ENCODE measurements at regions not wholly inside any gene's neighbourhood (a gene's known extent, or its start where the extent isn't known, plus 50 kb on each side); places are given as distances from the start of the nearest gene placed in this dataset.

DNA sequence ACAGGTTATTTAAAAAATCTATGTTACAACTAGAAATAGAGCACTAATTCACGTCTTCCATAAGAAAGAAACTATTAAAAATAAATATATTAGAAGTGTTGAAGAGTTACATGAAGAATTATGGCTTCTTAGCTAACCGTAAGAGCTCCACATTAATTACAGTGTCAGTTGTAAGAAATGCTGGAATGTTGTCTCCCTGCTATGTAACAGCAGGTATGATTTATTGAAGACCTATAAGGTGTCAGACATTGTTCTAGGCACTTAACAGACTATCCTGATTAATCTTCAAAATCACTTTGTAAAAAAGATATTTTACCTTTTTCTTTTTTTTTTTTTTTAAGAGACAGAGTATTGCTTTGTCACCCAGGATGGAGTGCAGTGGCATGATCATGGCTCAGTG, 75.8 kb upstream of the NEBL start:
- TF ChIP-seq TAF1 (IDR thresholded peaks at IDR 0.05; ENCODE audit: borderline replicate concordance, insufficient read depth, low read length), result no peak
- TF ChIP-seq, protein P1, sequence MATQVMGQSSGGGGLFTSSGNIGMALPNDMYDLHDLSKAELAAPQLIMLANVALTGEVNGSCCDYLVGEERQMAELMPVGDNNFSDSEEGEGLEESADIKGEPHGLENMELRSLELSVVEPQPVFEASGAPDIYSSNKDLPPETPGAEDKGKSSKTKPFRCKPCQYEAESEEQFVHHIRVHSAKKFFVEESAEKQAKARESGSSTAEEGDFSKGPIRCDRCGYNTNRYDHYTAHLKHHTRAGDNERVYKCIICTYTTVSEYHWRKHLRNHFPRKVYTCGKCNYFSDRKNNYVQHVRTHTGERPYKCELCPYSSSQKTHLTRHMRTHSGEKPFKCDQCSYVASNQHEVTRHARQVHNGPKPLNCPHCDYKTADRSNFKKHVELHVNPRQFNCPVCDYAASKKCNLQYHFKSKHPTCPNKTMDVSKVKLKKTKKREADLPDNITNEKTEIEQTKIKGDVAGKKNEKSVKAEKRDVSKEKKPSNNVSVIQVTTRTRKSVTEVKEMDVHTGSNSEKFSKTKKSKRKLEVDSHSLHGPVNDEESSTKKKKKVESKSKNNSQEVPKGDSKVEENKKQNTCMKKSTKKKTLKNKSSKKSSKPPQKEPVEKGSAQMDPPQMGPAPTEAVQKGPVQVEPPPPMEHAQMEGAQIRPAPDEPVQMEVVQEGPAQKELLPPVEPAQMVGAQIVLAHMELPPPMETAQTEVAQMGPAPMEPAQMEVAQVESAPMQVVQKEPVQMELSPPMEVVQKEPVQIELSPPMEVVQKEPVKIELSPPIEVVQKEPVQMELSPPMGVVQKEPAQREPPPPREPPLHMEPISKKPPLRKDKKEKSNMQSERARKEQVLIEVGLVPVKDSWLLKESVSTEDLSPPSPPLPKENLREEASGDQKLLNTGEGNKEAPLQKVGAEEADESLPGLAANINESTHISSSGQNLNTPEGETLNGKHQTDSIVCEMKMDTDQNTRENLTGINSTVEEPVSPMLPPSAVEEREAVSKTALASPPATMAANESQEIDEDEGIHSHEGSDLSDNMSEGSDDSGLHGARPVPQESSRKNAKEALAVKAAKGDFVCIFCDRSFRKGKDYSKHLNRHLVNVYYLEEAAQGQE (IDR thresholded peaks at IDR 0.05; ENCODE audit: insufficient read depth in 1 of 2, low read depth in 2 of 2, low read length in 2 of 2), result no peak
- no peak for TF ChIP-seq SIN3A (IDR thresholded peaks at IDR 0.05; ENCODE audit: borderline replicate concordance, insufficient read depth, low read length)

DNA sequence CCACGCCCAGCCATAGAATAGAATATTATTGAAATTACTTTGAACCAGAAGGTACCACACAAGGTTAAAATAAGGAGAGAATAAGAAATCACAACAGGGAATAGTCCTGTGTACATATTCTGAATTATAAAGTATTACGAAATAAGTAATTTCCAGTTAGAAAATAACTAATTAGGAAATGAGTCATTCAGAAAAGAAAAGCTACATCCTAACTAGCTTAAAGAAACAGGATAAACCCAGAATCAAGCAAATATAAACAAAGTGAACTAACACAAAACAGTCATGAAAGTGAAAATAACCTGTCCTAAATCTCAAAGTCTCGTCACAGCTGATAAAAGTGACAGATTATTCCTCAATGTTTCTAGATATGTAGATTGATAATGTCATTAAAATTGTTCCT, 74.8 kb upstream of the NEBL start:
- no peak for TF ChIP-seq SIN3A (IDR thresholded peaks at IDR 0.05; ENCODE audit: borderline replicate concordance, insufficient read depth, low read length)
- TF ChIP-seq POLR2AphosphoS5 (IDR thresholded peaks at IDR 0.05; ENCODE audit: low read depth, low read length), result no peak
- TF ChIP-seq TAF1 (IDR thresholded peaks at IDR 0.05; ENCODE audit: borderline replicate concordance, insufficient read depth, low read length), result no peak
- TF ChIP-seq, protein P1 (IDR thresholded peaks at IDR 0.05; ENCODE audit: insufficient read depth in 1 of 2, low read depth in 2 of 2, low read length in 2 of 2), result no peak
- no peak for TF ChIP-seq FOXP2 (optimal IDR thresholded peaks at IDR 0.05; ENCODE audit: borderline replicate concordance, extremely low read depth, extremely low read length, insufficient read depth)

GRCh38 chr10:20970708-20971107, 73.6 kb upstream of the NEBL start:
- TF ChIP-seq SIN3A (IDR thresholded peaks at IDR 0.05; ENCODE audit: borderline replicate concordance, insufficient read depth, low read length) (no peak), POLR2AphosphoS5 (IDR thresholded peaks at IDR 0.05; ENCODE audit: low read depth, low read length) (no peak), TAF1 (IDR thresholded peaks at IDR 0.05; ENCODE audit: borderline replicate concordance, insufficient read depth, low read length) (no peak), FOXP2 (optimal IDR thresholded peaks at IDR 0.05; ENCODE audit: borderline replicate concordance, extremely low read depth, extremely low read length, insufficient read depth) (no peak)
- TF ChIP-seq, protein P1 (IDR thresholded peaks at IDR 0.05; ENCODE audit: insufficient read depth in 1 of 2, low read depth in 2 of 2, low read length in 2 of 2), result no peak

DNA sequence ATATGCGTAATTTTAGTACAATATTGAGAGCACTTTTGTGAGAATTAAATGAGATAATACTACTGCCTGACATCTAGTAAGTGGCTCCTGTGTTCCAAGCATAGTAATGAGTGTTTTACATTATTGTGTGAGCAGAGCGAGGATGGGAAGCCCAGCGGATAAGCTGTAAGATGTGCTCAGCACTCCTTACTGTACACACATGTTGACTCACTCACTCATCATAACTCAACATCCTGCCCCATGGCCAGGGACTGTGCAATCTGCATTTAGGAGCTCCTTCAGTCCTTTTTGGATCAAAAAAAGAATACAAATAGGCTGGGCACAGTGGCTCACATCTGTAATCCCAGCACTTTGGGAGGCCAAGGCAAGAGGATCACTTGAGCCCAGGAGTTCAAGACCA, 72.9 kb upstream of the NEBL start:
- no peak for TF ChIP-seq POLR2AphosphoS5 (IDR thresholded peaks at IDR 0.05; ENCODE audit: low read depth, low read length)
- no peak for TF ChIP-seq TAF1 (IDR thresholded peaks at IDR 0.05; ENCODE audit: borderline replicate concordance, insufficient read depth, low read length)
- TF ChIP-seq, protein P1 (IDR thresholded peaks at IDR 0.05; ENCODE audit: insufficient read depth in 1 of 2, low read depth in 2 of 2, low read length in 2 of 2), result no peak
- TF ChIP-seq FOXP2 (optimal IDR thresholded peaks at IDR 0.05; ENCODE audit: borderline replicate concordance, extremely low read depth, extremely low read length, insufficient read depth), result peak; percentile 77

GRCh38 chr10:20966426-20966825, 69.3 kb upstream of the NEBL start:
- TF ChIP-seq TAF1 (IDR thresholded peaks at IDR 0.05; ENCODE audit: borderline replicate concordance, insufficient read depth, low read length) (no peak), POLR2AphosphoS5 (IDR thresholded peaks at IDR 0.05; ENCODE audit: low read depth, low read length) (no peak), FOXP2 (optimal IDR thresholded peaks at IDR 0.05; ENCODE audit: borderline replicate concordance, extremely low read depth, extremely low read length, insufficient read depth) (no peak)
- TF ChIP-seq, protein P1 (IDR thresholded peaks at IDR 0.05; ENCODE audit: insufficient read depth in 1 of 2, low read depth in 2 of 2, low read length in 2 of 2), result no peak

Data from PFSK-1 (cell line).